Endodermal cell (in vitro differentiated cells): ENCODE measurements at regions not wholly inside any gene's neighbourhood (a gene's known extent, or its start where the extent isn't known, plus 50 kb on each side); places are given as distances from the start of the nearest gene placed in this dataset.

Source experiments
- DNase-seq: peaks from one replicate; pipeline ENCODE4 v3.0.0-alpha.2; 2017
- H3K27ac ChIP-seq: 2 replicates; pipeline ENCODE4 v1.5.1; 2013; ENCODE audit warnings: mild to moderate bottlenecking, low read depth, low read length, moderate library complexity
- H3K27me3 ChIP-seq: 2 replicates; pipeline ENCODE4 v1.6.1; 2013; ENCODE audit warnings: mild to moderate bottlenecking, low read length, moderate library complexity; ENCODE audit not compliant: insufficient read depth, control insufficient read depth, poor library complexity, severe bottlenecking
- H3K36me3 ChIP-seq: 2 replicates; pipeline ENCODE4 v1.7.0; 2013; ENCODE audit warnings: mild to moderate bottlenecking, low read length, moderate library complexity; ENCODE audit not compliant: control insufficient read depth, insufficient read depth
- H3K4me1 ChIP-seq: one replicate; pipeline ENCODE4 v1.7.0; 2013; ENCODE audit warnings: low read length; ENCODE audit not compliant: control insufficient read depth, insufficient read depth
- H3K4me3 ChIP-seq: 2 replicates; pipeline ENCODE4 v1.5.1; 2013; ENCODE audit warnings: mild to moderate bottlenecking, low read length, moderate library complexity
- H3K9ac ChIP-seq: 2 replicates; pipeline ENCODE4 v1.6.1; 2013; ENCODE audit warnings: mild to moderate bottlenecking, low read length, moderate library complexity; ENCODE audit not compliant: poor library complexity, severe bottlenecking; ENCODE audit errors: extremely low read depth
- H3K9me3 ChIP-seq: 2 replicates; pipeline ENCODE4 v1.6.1; 2013; ENCODE audit warnings: mild to moderate bottlenecking, low read length, moderate library complexity; ENCODE audit not compliant: control insufficient read depth
- H3K27ac Mint-ChIP-seq: 2 replicates; pipeline ENCODE4 v1.8.0; 2020; ENCODE audit warnings: mixed read lengths
- H3K27me3 Mint-ChIP-seq: 2 replicates; pipeline ENCODE4 v1.8.0; 2021; ENCODE audit warnings: mild to moderate bottlenecking, mixed read lengths; ENCODE audit not compliant: insufficient read depth
- H3K36me3 Mint-ChIP-seq: 2 replicates; pipeline ENCODE4 v1.8.0; 2020; ENCODE audit warnings: low read depth, mixed read lengths
- H3K4me1 Mint-ChIP-seq: 2 replicates; pipeline ENCODE4 v1.8.0; 2020; ENCODE audit warnings: mixed read lengths
- H3K4me3 Mint-ChIP-seq: 2 replicates; pipeline ENCODE4 v1.8.0; 2020; ENCODE audit warnings: mild to moderate bottlenecking, moderate library complexity, mixed read lengths
- H3K9me3 Mint-ChIP-seq: 2 replicates; pipeline ENCODE4 v1.8.0; 2020; ENCODE audit warnings: mild to moderate bottlenecking, mixed read lengths
- CTCF ChIP-seq: fragments of 200-600 bp; sonication (generic); conservative IDR thresholded peaks from 2 replicates; pipeline ENCODE4 v1.5.0; 2021; ENCODE audit warnings: antibody characterized with exemption, mild to moderate bottlenecking
- WGBS, 2 experiments: methylation state at CpG; one replicate each; pipeline versions ENCODE4 v1.1.5 to v1.1.7; 2013; ENCODE audit warnings: missing lambda C conversion rate in 2 of 2, mixed read lengths in 1 of 2; ENCODE audit not compliant: insufficient coverage in 1 of 2, insufficient read length in 1 of 2; 5-methylcytosine and 5-hydroxymethylcytosine counted together

DNA sequence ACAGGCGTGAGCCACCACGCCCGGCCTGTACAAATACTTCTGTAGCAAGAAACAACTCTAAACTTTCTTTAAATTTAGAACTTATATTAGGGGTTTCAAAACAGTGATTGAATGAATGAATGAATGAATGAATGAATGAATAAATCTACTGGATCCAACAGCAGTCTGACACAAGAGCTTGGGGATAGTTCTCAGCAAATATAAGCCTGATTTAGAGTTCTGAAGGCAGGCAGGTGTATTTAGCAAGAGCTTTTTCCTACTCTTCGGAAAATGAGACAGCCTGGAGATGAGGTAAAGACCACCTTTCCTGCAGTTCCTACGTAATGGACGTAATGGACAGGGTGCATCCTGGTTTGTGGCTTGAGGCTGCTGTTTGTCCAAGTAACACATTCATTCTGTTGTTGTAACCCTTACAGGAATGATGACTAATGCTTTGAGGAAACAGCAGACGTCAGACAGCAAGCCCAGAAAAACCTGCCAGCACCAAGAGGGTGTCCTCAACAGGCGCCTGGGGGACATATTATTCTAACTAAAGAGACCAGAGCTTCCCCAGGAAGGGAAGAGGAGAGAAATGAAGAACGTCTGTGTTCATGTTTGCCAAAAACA is 277.4 kb upstream of the SOX5 start:
- Mint-ChIP-seq H3K9me3 (no peaks in the 10 kb centered on the region), H3K36me3 (no peaks in the 10 kb centered on the region), H3K4me1 (peaks cover 52% of the 10 kb centered on the region), H3K27me3 (no peaks in the 10 kb centered on the region), H3K4me3 (no peak overlapping the region), H3K27ac (peak overlapping the region; percentile 0)
- Histone ChIP-seq H3K27ac (no peak overlapping the region), H3K36me3 (no peaks in the 10 kb centered on the region), H3K4me1 (peaks cover 16% of the 10 kb centered on the region), H3K4me3 (no peak overlapping the region), H3K9ac (no peak overlapping the region), H3K27me3 (no peaks in the 10 kb centered on the region), H3K9me3 (no peaks in the 10 kb centered on the region)
- peak; percentile 66 for DNase-seq
- no peak for TF ChIP-seq CTCF
- 86 to 91% methylated on average over 6 to 9 of the region's 9 CpGs for WGBS, 2 experiments

- Histone ChIP-seq H3K27ac (no peak overlapping the region), H3K27me3 (no peaks in the 10 kb centered on the region), H3K36me3 (no peaks in the 10 kb centered on the region), H3K4me1 (peaks cover 1% of the 10 kb centered on the region), H3K9ac (no peak overlapping the region), H3K9me3 (no peaks in the 10 kb centered on the region), H3K4me3 (no peak overlapping the region)
- no peak for DNase-seq
- TF ChIP-seq CTCF = no peak
- Mint-ChIP-seq H3K36me3 (no peaks in the 10 kb centered on the region), H3K27me3 (no peaks in the 10 kb centered on the region), H3K9me3 (no peaks in the 10 kb centered on the region), H3K27ac (no peak overlapping the region), H3K4me1 (peaks cover 30% of the 10 kb centered on the region), H3K4me3 (no peak overlapping the region)
These were observed 274.9 kb upstream of the SOX5 start for GRCh38 chr12:24224401-24224800.

- no peaks in the 10 kb centered on the region for H3K36me3 Mint-ChIP-seq
- H3K9me3 Mint-ChIP-seq = no peaks in the 10 kb centered on the region
- Histone ChIP-seq H3K36me3 (no peaks in the 10 kb centered on the region), H3K27ac (no peak overlapping the region), H3K4me1 (no peaks in the 10 kb centered on the region), H3K4me3 (no peak overlapping the region), H3K27me3 (no peaks in the 10 kb centered on the region), H3K9ac (no peak overlapping the region), H3K9me3 (no peaks in the 10 kb centered on the region)
- no peak for DNase-seq
- H3K4me3 Mint-ChIP-seq = no peak overlapping the region
- no peak overlapping the region for H3K27ac Mint-ChIP-seq
- WGBS, 2 experiments = 84 to 91% methylated on average over 8 to 9 of the region's 9 CpGs
- no peaks in the 10 kb centered on the region for H3K27me3 Mint-ChIP-seq
- peaks cover 25% of the 10 kb centered on the region for H3K4me1 Mint-ChIP-seq
- no peak for TF ChIP-seq CTCF
These were observed 274.5 kb upstream of the SOX5 start for GRCh38 chr12:24223926-24224325.
